ENCODE measurements at regions not wholly inside any gene's neighbourhood (a gene's known extent, or its start where the extent isn't known, plus 50 kb on each side); places are given as distances from the start of the nearest gene placed in this dataset.

- ATAC-seq (no peak), DNase-seq (no peak)
- intact Hi-C loops (cut with micrococcal nuclease): no loop called here
Observed at GRCh38 chr20:12395760-12396159, 478.1 kb downstream of the BTBD3 start.

GRCh38 chr20:12399110-12399836 lies 481.6 kb downstream of the BTBD3 start:
- DNase-seq (no peak), ATAC-seq (no peak)
- intact Hi-C loops (cut with micrococcal nuclease): no loop called here

GRCh38 chr20:12404941-12405340 lies 487.2 kb downstream of the BTBD3 start:
- DNase-seq (no peak), ATAC-seq (no peak)
- intact Hi-C loops (cut with micrococcal nuclease): no loop called here

DNA sequence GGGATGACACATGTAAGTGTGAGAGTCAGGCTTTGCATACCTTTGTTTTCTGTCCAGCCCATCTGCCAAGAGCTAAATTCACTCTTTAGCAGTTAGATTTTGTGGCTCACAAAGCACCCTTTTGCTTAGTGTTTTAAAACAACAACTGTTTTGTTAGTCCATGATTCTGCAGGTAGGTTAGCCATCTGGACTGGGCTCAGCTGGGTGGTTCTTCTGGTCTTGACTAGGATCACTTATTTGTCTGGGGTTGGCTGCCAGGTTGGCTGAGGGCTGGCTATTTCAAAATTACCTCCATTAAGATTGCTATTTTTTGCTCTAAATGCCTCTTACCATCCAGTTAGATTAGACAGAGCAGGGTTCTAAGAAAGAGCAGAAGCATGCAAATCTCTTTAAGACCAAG lies 489.3 kb downstream of the BTBD3 start:
- intact Hi-C loops (cut with micrococcal nuclease): no loop called here
- ATAC-seq (no peak), DNase-seq (no peak)

GRCh38 chr20:12409501-12409900 lies 491.8 kb downstream of the BTBD3 start:
- intact Hi-C loops (cut with micrococcal nuclease): no loop called here
- ATAC-seq: no peak
- DNase-seq: no peak

GRCh38 chr20:12410783-12411182 lies 493.1 kb downstream of the BTBD3 start:
- no peak for DNase-seq
- intact Hi-C loops (cut with micrococcal nuclease): no loop called here
- ATAC-seq: no peak

DNA sequence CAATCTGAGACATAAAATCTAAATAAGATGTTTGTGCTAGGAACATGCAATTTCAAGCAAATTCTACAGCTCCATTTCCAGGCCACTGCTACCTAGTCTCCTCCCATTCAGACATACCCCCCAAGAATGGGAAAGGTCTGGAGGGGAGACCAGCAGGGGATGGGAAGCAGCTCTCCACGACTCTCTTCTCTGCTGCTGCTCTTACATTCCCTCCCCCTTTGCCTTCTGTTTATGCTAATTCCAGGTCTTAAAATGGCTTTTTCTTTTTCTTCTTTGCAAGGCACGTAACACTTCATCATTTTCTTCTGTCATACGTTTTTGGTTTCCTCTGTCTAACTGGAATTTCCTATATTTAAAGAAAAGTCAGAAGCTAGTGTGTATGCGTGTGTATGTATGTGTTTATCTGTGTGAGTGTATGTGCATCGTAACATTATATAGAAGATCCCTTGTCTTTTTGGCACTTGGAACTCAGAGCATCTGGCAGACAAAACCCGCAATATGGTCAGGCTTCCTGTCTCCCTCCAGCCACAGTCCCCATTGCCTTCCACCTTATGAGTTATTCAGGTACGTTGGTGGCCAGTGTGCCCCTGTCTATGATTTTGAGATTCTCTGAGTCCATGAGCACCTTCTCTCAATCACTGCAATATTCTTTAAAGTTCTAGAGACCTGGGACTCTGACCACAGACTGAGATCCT lies 493.7 kb downstream of the BTBD3 start:
- intact Hi-C loops (cut with micrococcal nuclease): no loop called here
- no peak for DNase-seq

GRCh38 chr20:12413116-12413515 lies 495.4 kb downstream of the BTBD3 start:
- DNase-seq (no peak), ATAC-seq (no peak)
- intact Hi-C loops (cut with micrococcal nuclease): no loop called here

More for the DNA sequence above, 493.7 kb downstream of the BTBD3 start:
- no peak for ATAC-seq

DNA sequence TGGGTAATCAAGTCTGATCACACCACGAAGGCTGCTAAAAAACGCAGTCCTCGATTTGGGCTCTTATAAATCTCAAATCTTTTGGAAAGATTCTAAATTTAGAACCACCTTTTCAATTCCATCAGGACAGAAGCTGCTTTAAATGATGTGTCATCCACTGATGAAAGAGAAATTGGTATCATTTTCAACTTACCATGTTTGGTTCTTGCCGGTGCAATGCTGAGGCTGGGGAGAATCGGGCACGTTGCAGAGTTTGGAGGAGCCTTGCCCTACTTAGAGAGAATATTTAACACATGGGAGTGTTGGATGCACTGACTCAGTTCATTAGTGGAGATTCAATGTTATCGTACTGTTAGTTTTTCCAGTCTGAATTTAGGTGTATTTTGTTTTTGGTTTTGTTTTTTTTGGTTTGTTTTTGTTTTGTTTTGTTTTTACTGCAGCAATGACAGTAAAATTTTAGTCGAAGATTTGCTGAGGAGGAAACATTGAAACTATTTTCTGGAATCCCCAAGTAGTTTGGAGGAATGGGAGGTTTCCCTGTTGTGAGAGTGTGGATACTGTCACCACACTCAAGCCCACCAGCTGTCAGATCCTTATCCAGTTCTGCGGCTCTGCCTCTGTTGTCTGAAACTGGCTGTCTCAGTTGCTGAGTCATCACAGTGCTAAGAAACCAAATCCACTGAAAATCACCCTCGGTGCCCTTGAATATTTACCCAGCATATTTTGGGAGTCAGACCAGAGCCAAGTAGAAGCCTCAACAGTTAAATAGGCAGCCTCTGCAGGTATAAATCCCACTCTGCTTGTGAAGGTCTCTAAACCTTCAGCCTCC lies 497.0 kb downstream of the BTBD3 start:
- ATAC-seq: peak; percentile 44
- no peak for DNase-seq
- intact Hi-C loops (cut with micrococcal nuclease): no loop called here

GRCh38 chr20:12416281-12416680 lies 498.6 kb downstream of the BTBD3 start:
- ATAC-seq (no peak), DNase-seq (no peak)
- intact Hi-C loops (cut with micrococcal nuclease): no loop called here

DNA sequence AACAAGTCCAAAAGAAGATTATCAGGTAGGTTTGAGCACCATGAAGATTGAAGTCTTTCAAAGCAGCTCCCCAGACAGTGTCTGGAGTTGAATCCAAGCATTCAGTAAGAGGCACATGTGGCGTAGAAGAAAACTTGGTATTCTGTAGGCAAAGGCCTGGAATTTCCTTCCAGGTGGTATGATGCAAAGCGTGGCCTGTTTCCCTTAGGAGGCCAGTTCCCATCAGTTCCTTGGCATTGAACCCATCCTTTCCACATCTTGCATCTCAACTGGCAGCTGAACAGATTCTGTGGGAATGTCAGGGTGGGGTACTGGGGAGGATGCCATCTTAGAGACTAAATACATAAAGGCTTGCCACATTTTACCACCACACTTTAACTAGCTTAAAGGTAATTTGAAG lies 516.0 kb downstream of the BTBD3 start:
- DNase-seq: no peak
- ATAC-seq: no peak
- intact Hi-C loops (cut with micrococcal nuclease): no loop called here

- intact Hi-C loops (cut with micrococcal nuclease): no loop called here
- no peak for ATAC-seq
- no peak for DNase-seq
Observed at GRCh38 chr20:12434672-12435071, 517.0 kb downstream of the BTBD3 start.

- no peak for DNase-seq
- ATAC-seq: no peak
- intact Hi-C loops (cut with micrococcal nuclease): no loop called here
Observed at GRCh38 chr20:12435268-12435667, 517.6 kb downstream of the BTBD3 start.

DNA sequence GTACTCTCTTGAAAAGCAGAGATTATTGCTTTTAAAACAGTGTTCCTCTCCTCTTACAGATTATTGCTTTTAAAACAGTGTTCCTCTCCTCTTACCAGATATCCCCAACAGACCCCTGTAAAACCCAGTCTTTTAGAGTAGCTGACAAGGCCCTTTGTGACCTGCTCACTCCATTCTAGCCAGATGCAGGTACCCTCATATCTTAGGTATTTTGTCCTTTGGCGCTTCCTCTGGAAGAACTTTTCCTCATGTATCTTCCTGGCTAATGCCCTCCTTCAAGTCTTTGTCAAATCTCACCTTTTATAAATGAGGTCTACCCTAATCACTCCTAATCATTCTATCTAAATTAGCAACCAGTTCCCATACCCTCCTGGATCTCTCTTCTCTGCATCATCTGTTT lies 536.0 kb downstream of the BTBD3 start:
- intact Hi-C loops (cut with micrococcal nuclease): no loop called here
- ATAC-seq: no peak
- no peak for DNase-seq

DNA sequence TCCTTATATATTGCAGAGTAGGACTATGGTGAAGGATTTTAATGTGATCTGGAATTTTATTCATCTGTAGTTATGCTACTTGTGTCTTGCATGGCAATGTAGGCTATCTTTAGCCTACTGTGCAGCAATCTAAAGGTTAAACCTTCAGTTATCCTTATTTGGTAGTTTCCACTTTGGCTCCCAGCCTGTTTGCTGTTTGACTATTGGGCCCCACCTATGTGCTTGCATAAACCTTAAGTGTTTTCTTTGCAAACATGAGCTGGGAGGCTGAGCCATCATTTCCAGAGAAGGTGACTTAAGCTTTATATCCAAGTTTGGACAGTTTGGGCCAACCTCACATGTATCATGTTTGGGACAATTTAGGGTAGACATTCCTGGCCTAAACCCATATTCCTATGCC lies 537.5 kb downstream of the BTBD3 start:
- ATAC-seq (no peak), DNase-seq (no peak)
- intact Hi-C loops (cut with micrococcal nuclease): no loop called here

DNA sequence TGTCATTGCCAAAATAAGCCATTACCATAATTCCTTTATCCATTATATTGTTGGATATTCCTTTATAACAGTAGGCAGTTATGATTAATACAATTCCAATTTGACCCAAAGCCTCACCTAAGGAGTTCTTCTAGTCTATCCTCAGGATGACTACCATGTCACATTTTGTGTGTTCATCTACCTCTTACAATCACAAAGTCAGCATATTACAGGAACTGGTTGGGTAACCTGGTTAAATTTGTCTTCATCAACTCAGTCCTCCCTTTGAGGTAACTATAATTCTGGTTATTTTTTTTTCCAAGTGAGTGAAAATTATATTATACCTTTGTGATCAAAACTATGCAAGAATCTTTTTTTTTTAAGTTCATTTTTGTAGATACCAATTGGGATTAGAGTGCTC lies 540.5 kb downstream of the BTBD3 start:
- no peak for ATAC-seq

DNA sequence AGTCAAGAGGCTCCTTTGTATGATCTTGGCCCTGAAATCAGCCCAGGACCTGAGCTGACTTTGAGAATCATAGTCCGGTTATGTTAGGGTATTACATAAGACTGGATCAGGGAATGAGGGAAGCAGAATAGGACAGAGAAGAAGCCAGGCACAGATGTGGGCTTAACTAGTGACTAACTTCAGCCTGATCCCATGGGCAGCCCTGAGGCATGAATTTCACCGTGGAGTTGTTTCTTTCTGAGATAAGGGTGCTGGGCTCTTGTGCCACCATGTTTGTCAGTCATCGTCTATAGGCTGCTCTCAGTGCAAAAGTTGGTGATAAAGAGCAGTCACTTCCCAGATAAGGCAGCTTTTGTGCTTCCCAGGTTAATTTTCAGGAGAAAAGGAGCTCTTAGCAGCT lies 544.7 kb upstream of the SPTLC3 start:
- intact Hi-C loops (cut with micrococcal nuclease): no loop called here
- ATAC-seq (no peak), DNase-seq (no peak)

More for the DNA sequence above, 540.5 kb downstream of the BTBD3 start:
- no peak for DNase-seq
- intact Hi-C loops (cut with micrococcal nuclease): no loop called here

DNA sequence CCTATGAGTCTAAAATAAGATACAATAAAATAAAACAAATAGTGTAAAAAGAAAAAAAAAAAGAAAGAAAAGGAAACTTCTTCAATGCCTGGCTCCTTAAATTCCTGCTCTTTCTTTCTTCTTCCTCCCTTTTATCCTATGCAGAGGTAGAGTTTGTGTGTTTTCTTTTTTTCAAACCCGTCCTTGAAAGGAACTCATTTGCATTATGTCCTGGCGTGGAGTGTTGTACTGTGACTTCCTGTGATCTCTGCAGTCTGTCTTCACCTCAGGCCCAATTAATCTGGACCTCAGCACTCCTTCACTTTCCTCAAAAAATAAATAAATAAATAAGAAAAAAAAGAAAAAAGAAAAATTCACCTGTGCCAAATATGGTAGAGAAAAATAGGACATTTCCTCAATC lies 541.9 kb upstream of the SPTLC3 start:
- no peak for ATAC-seq
- DNase-seq: no peak
- intact Hi-C loops (cut with micrococcal nuclease): no loop called here

- intact Hi-C loops (cut with micrococcal nuclease): no loop called here
- DNase-seq: no peak
- ATAC-seq: no peak
Observed at GRCh38 chr20:12467758-12468157, 541.0 kb upstream of the SPTLC3 start.

DNA sequence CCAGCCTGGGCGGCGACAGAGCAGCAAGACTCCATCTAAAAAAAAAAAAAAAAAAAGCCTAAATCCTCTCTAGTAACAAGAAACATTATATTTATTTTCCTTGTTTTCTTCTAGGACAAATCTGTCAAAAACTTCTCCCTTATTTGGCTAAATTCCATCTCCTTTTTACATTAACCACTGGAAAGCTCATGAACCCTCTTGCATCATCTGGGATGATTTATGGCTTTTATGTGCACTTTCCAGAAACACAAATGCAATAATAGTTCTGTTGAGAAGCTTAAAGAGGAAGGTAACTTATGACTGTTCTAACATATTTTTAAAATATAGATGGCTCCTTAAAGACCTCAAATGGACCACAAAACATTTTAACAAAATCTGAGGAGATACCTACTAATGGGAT lies 526.1 kb upstream of the SPTLC3 start:
- no peak for DNase-seq
- intact Hi-C loops (cut with micrococcal nuclease): no loop called here
- ATAC-seq: no peak

All from left ventricle myocardium superior (tissue), 1 donor.